ENCODE measurements at regions not wholly inside any gene's neighbourhood (a gene's known extent, or its start where the extent isn't known, plus 50 kb on each side); places are given as distances from the start of the nearest gene placed in this dataset.

- TF ChIP-seq, protein P1, sequence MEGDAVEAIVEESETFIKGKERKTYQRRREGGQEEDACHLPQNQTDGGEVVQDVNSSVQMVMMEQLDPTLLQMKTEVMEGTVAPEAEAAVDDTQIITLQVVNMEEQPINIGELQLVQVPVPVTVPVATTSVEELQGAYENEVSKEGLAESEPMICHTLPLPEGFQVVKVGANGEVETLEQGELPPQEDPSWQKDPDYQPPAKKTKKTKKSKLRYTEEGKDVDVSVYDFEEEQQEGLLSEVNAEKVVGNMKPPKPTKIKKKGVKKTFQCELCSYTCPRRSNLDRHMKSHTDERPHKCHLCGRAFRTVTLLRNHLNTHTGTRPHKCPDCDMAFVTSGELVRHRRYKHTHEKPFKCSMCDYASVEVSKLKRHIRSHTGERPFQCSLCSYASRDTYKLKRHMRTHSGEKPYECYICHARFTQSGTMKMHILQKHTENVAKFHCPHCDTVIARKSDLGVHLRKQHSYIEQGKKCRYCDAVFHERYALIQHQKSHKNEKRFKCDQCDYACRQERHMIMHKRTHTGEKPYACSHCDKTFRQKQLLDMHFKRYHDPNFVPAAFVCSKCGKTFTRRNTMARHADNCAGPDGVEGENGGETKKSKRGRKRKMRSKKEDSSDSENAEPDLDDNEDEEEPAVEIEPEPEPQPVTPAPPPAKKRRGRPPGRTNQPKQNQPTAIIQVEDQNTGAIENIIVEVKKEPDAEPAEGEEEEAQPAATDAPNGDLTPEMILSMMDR (conservative IDR thresholded peaks at IDR 0.05; ENCODE audit: low read length) = no peak
- no peak overlapping the region for H3K4me3 ChIP-seq (ENCODE audit: low read length)
- no peak for DNase-seq (ENCODE audit: low read depth)
Observed at GRCh38 chr12:112577473-112578329, 159.0 kb downstream of the PTPN11 start.

- no peak for DNase-seq (ENCODE audit: low read depth)
- no peak overlapping the region for H3K4me3 ChIP-seq (ENCODE audit: low read length)
- TF ChIP-seq, protein P1 (conservative IDR thresholded peaks at IDR 0.05; ENCODE audit: low read length) = no peak
Observed at GRCh38 chr12:112584266-112584722, 165.5 kb downstream of the PTPN11 start.

DNA sequence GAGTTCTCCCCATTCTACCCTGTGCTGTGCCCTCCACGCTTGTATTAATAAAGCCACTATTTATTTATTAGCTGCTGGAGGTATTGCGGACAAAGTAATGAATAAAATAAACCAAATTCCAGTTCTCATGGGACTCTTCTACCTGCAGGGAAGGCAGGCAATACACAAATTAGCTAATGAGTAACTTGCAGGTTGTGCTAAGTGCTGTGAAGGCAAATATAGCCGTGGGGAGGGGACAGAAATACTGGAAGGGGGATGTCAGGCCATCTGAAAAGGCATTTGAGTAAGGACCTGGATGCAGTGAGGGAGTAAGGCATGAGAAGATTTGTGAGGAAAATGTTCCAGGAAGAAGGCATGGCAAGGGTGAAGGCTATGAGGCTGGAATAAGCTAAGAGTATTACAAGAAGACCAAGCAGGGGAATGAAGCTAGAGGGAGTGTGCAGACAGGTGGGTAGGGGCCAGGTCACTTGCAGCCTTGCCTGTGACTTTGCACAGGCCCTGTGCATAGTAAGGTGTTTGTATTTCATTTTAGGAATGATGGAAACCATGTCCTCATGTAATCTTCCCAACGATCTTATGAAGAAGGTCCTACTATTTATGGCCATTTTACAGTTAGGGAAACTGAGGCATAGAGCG is 167.5 kb downstream of the PTPN11 start:
- TF ChIP-seq, protein P1 (conservative IDR thresholded peaks at IDR 0.05; ENCODE audit: low read length) = no peak
- no peak for DNase-seq (ENCODE audit: low read depth)
- no peak overlapping the region for H3K4me3 ChIP-seq (ENCODE audit: low read length)

GRCh38 chr12:112589275-112589674 is 170.5 kb downstream of the PTPN11 start:
- TF ChIP-seq, protein P1 (conservative IDR thresholded peaks at IDR 0.05; ENCODE audit: low read length) = no peak
- no peak for DNase-seq (ENCODE audit: low read depth)
- H3K4me3 ChIP-seq (ENCODE audit: low read length) = no peak overlapping the region

DNA sequence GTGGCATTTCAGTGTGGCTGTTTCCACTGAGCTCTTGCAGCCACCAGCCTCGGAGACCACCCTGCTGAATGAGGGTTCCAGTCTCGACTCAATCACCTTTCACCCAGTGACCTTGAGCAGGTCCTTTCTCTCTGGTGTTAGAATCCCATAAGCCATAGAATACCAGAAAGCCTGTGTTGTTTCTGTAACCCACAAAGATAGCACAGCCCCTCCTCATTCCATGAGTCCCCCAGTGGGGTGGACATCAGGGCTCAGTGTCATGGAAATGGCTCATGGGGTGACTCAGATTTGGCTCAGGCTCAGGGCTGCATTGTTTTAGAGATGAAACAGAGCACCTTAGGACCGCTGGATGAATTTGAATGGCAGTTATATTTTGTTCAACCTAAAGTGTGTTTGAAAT is 171.5 kb downstream of the PTPN11 start:
- TF ChIP-seq, protein P1 (conservative IDR thresholded peaks at IDR 0.05; ENCODE audit: low read length) = no peak
- H3K4me3 ChIP-seq (ENCODE audit: low read length) = no peak overlapping the region
- DNase-seq (ENCODE audit: low read depth) = no peak

- TF ChIP-seq, protein P1 (conservative IDR thresholded peaks at IDR 0.05; ENCODE audit: low read length) = no peak
- DNase-seq (ENCODE audit: low read depth) = no peak
- no peak overlapping the region for H3K4me3 ChIP-seq (ENCODE audit: low read length)
Observed at GRCh38 chr12:112591488-112591887, 172.7 kb downstream of the PTPN11 start.

DNA sequence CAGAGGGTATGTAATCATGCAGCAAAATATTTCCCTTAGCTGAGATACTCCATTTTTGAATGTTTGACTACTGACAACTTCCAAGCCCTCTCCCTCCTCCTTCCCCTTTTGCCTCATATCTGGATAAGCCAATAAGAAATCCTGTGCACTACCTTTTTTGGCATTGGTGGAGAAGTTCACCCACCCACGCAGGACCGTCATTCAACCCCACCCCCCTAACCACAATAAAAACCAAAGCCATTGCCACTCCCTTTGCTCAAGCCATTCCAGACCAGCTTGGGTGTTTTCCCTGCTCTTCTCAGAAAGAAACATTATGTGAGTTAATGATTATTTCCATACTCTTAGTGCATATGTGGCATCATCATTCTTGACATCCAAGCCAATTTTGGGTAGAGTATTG is 176.7 kb downstream of the PTPN11 start:
- DNase-seq (ENCODE audit: low read depth) = no peak
- H3K4me3 ChIP-seq (ENCODE audit: low read length) = no peak overlapping the region
- TF ChIP-seq, protein P1 (conservative IDR thresholded peaks at IDR 0.05; ENCODE audit: low read length) = no peak

Measured in AG10803 (cell line).